ENCODE measurements at regions not wholly inside any gene's neighbourhood (a gene's known extent, or its start where the extent isn't known, plus 50 kb on each side); places are given as distances from the start of the nearest gene placed in this dataset.

DNA sequence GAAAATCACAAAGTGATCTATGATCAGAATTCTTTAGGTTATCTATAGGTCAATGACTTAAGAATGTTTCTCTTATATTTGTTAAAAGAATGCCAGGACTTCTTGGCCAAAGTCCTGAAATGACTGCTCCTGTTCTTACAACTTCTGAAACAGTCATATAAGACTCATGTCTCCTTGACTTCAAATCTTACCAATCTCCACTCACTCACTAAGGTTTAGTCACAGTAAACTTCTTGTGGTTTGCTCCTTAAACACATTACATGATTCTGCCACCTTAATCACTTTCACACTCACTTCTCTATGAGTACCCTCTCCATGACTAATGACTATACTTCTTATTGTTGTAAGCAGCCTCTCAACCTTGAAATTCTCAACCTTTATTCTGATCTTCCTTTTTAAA is 648.7 kb upstream of the CCDC179 start:
- FAIRE-seq = no peak
- H3K27ac ChIP-seq (ENCODE audit: control insufficient read depth, insufficient read depth, low read length) = no peak overlapping the region
- DNase-seq (ENCODE audit: low read depth, low spot score) = no peak

DNA sequence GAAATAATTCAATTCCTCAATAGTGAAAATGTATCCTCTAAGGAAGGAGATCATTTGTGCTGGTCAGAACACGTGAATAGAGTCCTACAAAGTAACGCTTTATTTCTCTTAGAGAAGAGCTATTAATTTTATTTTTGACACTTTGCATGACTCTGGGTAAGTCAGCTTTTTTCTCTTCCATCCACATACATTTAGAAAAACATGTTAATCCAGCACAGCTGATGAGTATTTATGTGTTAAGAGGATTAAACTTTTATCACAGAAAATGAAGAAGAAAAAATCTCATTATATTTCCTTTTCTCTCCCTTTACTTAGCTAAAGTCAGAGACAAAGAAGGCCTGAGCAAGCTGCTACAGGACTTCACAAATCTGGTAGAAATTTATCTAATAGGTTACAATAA is 649.5 kb upstream of the CCDC179 start:
- no peaks in the 10 kb centered on the region for H3K9me1 ChIP-seq (ENCODE audit: control insufficient read depth, extremely low read depth, insufficient read depth, low read length)
- H4K20me1 ChIP-seq (ENCODE audit: control insufficient read depth, extremely low read depth, insufficient read depth, low read length) = no peaks in the 10 kb centered on the region
- no peak overlapping the region for H3K4me3 ChIP-seq (ENCODE audit: control insufficient read depth in 2 of 3, extremely low read depth in 1 of 3, insufficient read depth in 2 of 3, low read depth in 1 of 3, low read length in 3 of 3)
- no peak overlapping the region for H2AFZ ChIP-seq (ENCODE audit: control insufficient read depth, low read length)
- H3K4me1 ChIP-seq (ENCODE audit: control insufficient read depth, extremely low read depth, insufficient read depth, low read length) = no peaks in the 10 kb centered on the region
- H3K9ac ChIP-seq (ENCODE audit: control insufficient read depth, extremely low read depth, insufficient read depth, low read length) = no peak overlapping the region
- dilution Hi-C loops (cut with MboI; ENCODE audit: extremely low pct_ligation_motif_present, low sequenced_read_pairs) = no loop called here
- DNase-seq (ENCODE audit: low read depth, low spot score) = no peak
- H3K27ac ChIP-seq (ENCODE audit: control insufficient read depth, insufficient read depth, low read length) = no peak overlapping the region
- H3K9me3 ChIP-seq (ENCODE audit: control insufficient read depth, low read depth, low read length) = no peaks in the 10 kb centered on the region
- H3K27me3 ChIP-seq (ENCODE audit: control insufficient read depth, extremely low read depth, insufficient read depth, low read length) = no peaks in the 10 kb centered on the region
- no peaks in the 10 kb centered on the region for H3K79me2 ChIP-seq (ENCODE audit: control insufficient read depth, insufficient read depth, low read length)
- H3K4me2 ChIP-seq (ENCODE audit: control insufficient read depth, extremely low read depth, insufficient read depth, low read depth, low read length) = no peak overlapping the region
- H3K36me3 ChIP-seq (ENCODE audit: control insufficient read depth in 2 of 2, extremely low read depth in 1 of 2, insufficient read depth in 2 of 2, low read length in 2 of 2) = no peaks in the 10 kb centered on the region
- no peak for FAIRE-seq
- TF ChIP-seq EZH2 (IDR thresholded peaks at IDR 0.05; ENCODE audit: low read length) = no peak
- TF ChIP-seq, protein P1, sequence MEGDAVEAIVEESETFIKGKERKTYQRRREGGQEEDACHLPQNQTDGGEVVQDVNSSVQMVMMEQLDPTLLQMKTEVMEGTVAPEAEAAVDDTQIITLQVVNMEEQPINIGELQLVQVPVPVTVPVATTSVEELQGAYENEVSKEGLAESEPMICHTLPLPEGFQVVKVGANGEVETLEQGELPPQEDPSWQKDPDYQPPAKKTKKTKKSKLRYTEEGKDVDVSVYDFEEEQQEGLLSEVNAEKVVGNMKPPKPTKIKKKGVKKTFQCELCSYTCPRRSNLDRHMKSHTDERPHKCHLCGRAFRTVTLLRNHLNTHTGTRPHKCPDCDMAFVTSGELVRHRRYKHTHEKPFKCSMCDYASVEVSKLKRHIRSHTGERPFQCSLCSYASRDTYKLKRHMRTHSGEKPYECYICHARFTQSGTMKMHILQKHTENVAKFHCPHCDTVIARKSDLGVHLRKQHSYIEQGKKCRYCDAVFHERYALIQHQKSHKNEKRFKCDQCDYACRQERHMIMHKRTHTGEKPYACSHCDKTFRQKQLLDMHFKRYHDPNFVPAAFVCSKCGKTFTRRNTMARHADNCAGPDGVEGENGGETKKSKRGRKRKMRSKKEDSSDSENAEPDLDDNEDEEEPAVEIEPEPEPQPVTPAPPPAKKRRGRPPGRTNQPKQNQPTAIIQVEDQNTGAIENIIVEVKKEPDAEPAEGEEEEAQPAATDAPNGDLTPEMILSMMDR (optimal IDR thresholded peaks at IDR 0.05 in 1 of 3, IDR thresholded peaks at IDR 0.05 in 1 of 3, conservative IDR thresholded peaks at IDR 0.05 in 1 of 3; ENCODE audit: extremely low read depth in 1 of 3, insufficient read depth in 2 of 3, low read length in 3 of 3) = no peak

More for the DNA sequence above, 648.7 kb upstream of the CCDC179 start:
- Histone ChIP-seq H3K79me2 (ENCODE audit: control insufficient read depth, insufficient read depth, low read length) (no peaks in the 10 kb centered on the region), H3K36me3 (ENCODE audit: control insufficient read depth in 2 of 2, extremely low read depth in 1 of 2, insufficient read depth in 2 of 2, low read length in 2 of 2) (no peaks in the 10 kb centered on the region), H3K9ac (ENCODE audit: control insufficient read depth, extremely low read depth, insufficient read depth, low read length) (no peak overlapping the region), H3K4me1 (ENCODE audit: control insufficient read depth, extremely low read depth, insufficient read depth, low read length) (no peaks in the 10 kb centered on the region), H2AFZ (ENCODE audit: control insufficient read depth, low read length) (no peak overlapping the region), H3K9me1 (ENCODE audit: control insufficient read depth, extremely low read depth, insufficient read depth, low read length) (no peaks in the 10 kb centered on the region), H4K20me1 (ENCODE audit: control insufficient read depth, extremely low read depth, insufficient read depth, low read length) (no peaks in the 10 kb centered on the region), H3K27me3 (ENCODE audit: control insufficient read depth, extremely low read depth, insufficient read depth, low read length) (no peaks in the 10 kb centered on the region), H3K4me3 (ENCODE audit: control insufficient read depth in 2 of 3, extremely low read depth in 1 of 3, insufficient read depth in 2 of 3, low read depth in 1 of 3, low read length in 3 of 3) (no peak overlapping the region), H3K4me2 (ENCODE audit: control insufficient read depth, extremely low read depth, insufficient read depth, low read depth, low read length) (no peak overlapping the region), H3K9me3 (ENCODE audit: control insufficient read depth, low read depth, low read length) (no peaks in the 10 kb centered on the region)
- TF ChIP-seq EZH2 (IDR thresholded peaks at IDR 0.05; ENCODE audit: low read length) = no peak
- TF ChIP-seq, protein P1 (optimal IDR thresholded peaks at IDR 0.05 in 1 of 3, IDR thresholded peaks at IDR 0.05 in 1 of 3, conservative IDR thresholded peaks at IDR 0.05 in 1 of 3; ENCODE audit: extremely low read depth in 1 of 3, insufficient read depth in 2 of 3, low read length in 3 of 3) = no peak
- dilution Hi-C loops (cut with MboI; ENCODE audit: extremely low pct_ligation_motif_present, low sequenced_read_pairs) = no loop called here
